Erythroblast (primary cell): ENCODE measurements at regions not wholly inside any gene's neighbourhood (a gene's known extent, or its start where the extent isn't known, plus 50 kb on each side); places are given as distances from the start of the nearest gene placed in this dataset.

Experiments used
- GATA1 ChIP-seq: IDR thresholded peaks from 2 replicates; pipeline ENCODE4 v1.6.1; 2011; ENCODE audit warnings: low read depth, mild to moderate bottlenecking, control low read depth, low read length, moderate library complexity
- POLR2A ChIP-seq: IDR thresholded peaks from 2 replicates; pipeline ENCODE4 v1.6.1; 2011; ENCODE audit warnings: mild to moderate bottlenecking, low read length

- TF ChIP-seq POLR2A (no peak), GATA1 (no peak)
Observed at GRCh38 chr3:8307545-8308110, 194.0 kb upstream of the LMCD1 start.
